Activated CD4-positive, alpha-beta T cell treated with anti-CD3 and anti-CD28 coated beads for 24 hours (primary cell): ENCODE measurements at regions not wholly inside any gene's neighbourhood (a gene's known extent, or its start where the extent isn't known, plus 50 kb on each side); places are given as distances from the start of the nearest gene placed in this dataset.
"Not testable (repeated sequence)": the region's sequence is repeated elsewhere in the genome, so short reads cannot be mapped to it uniquely, and the experiment has no call there.

Source experiments
- DNase-seq, 2 donors: peaks; one replicate each; pipeline ENCODE4 v3.0.0-alpha.2; 2020; ENCODE audit warnings: low read depth in 2 of 2

- DNase-seq, result no peak
Measured at GRCh38 chr14:87815121-87815520, 177.9 kb downstream of the GALC start.

GRCh38 chr14:87813686-87814085, 179.3 kb downstream of the GALC start:
- no peak for DNase-seq

- no peak for DNase-seq
Measured at GRCh38 chr14:87813211-87813610, 179.8 kb downstream of the GALC start.

DNA sequence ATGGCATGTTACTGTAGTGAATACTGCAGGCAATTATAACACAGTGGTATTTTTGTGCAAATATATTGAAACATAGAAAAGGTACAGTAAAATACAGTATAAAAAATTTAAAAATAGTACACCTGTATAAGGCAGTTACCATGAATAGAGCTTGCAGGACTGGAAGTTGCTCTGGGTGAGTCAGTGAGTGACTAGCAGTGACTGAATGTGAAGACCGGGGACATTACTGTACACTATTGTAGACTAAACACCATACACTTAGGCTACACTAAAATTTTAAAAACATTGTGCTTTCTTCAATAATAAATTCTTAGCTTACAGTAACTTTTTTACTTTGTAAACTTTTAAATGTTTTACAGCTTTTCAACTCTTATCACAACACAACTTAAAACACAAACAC, 181.7 kb downstream of the GALC start:
- no peak for DNase-seq

GRCh38 chr14:87810711-87811110, 182.3 kb downstream of the GALC start:
- no peak for DNase-seq

- DNase-seq, result no peak
Measured at GRCh38 chr14:87809261-87809660, 183.7 kb downstream of the GALC start.

GRCh38 chr14:87805315-87805723, 187.7 kb downstream of the GALC start:
- DNase-seq, result peak; percentile 36 to 41

GRCh38 chr14:87800216-87800615, 192.8 kb downstream of the GALC start:
- DNase-seq, result no peak

DNA sequence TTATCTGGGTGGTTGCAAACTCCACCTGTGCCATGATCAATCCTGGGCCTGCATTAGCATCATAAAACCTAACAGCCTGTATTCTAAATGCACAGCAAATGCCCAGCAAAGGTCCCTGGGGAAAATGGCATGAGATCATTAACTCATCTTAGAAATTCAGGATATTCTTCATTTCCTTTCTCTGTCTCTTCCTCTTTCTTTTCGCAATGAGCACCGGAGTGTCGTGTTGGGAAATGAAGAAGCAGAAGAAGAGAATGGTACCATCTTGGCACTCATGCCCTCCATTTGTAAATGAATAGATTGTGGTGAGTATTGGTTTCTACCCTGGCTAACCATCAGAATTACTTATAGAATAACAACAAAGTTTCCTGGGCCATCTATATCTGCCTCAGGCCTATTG, 193.6 kb downstream of the GALC start:
- DNase-seq, result no peak

DNA sequence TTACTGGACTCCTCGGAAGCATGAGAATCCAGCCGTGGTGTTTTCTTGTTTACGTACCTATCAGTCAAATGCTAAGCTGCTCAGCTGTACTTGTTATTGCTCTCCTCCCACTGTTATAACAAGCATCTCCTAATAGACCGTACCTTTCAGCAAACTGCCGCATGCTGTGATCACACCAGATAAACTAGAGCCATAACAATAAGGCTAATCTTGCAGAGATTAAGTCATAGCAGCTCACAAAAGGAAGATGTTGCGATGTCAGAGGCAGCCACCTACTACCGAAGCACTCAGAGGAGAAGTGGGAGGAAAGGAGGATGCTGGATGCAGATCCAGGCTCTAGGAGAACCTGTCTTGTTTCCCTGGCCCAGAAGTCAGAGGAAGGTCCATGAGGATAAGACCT, 196.0 kb downstream of the GALC start:
- DNase-seq, result no peak

GRCh38 chr14:87794561-87794960, 198.4 kb downstream of the GALC start:
- no peak for DNase-seq

GRCh38 chr14:87785897-87786296, 207.1 kb downstream of the GALC start:
- no peak for DNase-seq

DNA sequence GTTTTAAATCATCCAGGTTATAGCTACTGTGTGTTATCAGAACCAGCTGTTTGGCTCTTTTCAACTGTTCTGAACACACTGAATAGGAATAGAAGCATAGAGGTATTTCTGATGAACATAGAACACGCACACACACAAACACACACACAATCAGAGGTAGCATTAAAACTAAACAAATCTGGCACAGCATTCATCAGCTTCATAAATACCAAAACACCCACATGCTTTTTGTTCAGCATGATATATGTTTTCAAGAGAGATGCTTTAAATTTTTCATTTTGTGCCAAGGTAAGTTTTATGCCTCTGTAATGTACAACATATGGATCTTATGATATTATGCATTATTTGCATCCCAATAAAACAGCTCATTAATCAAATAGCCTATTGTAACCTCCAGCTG, 208.6 kb downstream of the GALC start:
- DNase-seq, result no peak

GRCh38 chr14:87783071-87783470, 209.9 kb downstream of the GALC start:
- no peak for DNase-seq

- no peak for DNase-seq
Measured at GRCh38 chr14:87772854-87773253, 220.1 kb downstream of the GALC start.

DNA sequence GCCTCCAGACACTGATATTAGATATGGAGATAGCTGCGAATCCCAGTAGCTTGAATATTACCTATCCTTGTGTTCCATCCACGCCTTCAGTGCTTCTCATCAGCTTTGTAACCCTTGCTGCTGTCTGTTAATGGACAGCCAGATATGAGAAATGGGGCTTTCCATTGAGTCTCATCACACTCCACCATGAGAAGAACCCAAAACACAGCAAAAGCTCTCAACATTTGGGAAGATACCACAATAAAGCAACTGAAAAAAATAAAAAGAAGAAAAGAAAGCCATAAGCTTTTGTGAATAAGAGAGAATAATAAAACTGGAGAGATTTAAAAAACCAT, 225.4 kb downstream of the GALC start:
- DNase-seq, result no peak

- DNase-seq, result no peak
Measured at GRCh38 chr14:87758876-87759275, 234.1 kb downstream of the GALC start.

GRCh38 chr14:87756661-87757060, 236.3 kb downstream of the GALC start:
- no peak for DNase-seq

GRCh38 chr14:87754520-87755223, 238.3 kb downstream of the GALC start:
- DNase-seq, result no peak

- no peak for DNase-seq
Measured at GRCh38 chr14:87748558-87748957, 244.4 kb downstream of the GALC start.

- peak in 1 of 2 donors; percentile 4 for DNase-seq
Measured at GRCh38 chr14:87745507-87746118, 247.4 kb downstream of the GALC start.

GRCh38 chr14:87734577-87735360, 258.2 kb downstream of the GALC start:
- DNase-seq, result not testable (repeated sequence)

- not testable (repeated sequence) for DNase-seq
Measured at GRCh38 chr14:87733115-87733514, 259.9 kb downstream of the GALC start.
